ENCODE measurements at regions not wholly inside any gene's neighbourhood (a gene's known extent, or its start where the extent isn't known, plus 50 kb on each side); places are given as distances from the start of the nearest gene placed in this dataset.

- no peak overlapping the region for H3K4me3 ChIP-seq (replicated peaks; ENCODE audit: low read depth, low read length)
- TF ChIP-seq, protein P1, sequence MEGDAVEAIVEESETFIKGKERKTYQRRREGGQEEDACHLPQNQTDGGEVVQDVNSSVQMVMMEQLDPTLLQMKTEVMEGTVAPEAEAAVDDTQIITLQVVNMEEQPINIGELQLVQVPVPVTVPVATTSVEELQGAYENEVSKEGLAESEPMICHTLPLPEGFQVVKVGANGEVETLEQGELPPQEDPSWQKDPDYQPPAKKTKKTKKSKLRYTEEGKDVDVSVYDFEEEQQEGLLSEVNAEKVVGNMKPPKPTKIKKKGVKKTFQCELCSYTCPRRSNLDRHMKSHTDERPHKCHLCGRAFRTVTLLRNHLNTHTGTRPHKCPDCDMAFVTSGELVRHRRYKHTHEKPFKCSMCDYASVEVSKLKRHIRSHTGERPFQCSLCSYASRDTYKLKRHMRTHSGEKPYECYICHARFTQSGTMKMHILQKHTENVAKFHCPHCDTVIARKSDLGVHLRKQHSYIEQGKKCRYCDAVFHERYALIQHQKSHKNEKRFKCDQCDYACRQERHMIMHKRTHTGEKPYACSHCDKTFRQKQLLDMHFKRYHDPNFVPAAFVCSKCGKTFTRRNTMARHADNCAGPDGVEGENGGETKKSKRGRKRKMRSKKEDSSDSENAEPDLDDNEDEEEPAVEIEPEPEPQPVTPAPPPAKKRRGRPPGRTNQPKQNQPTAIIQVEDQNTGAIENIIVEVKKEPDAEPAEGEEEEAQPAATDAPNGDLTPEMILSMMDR (IDR thresholded peaks at IDR 0.05; ENCODE audit: low read depth, low read length, missing control alignments): no peak
- no peak for DNase-seq (ENCODE audit: extremely low read depth, low read depth)
These were observed 60.1 kb upstream of the ASXL3 start for GRCh38 chr18:33517950-33518349.

DNA sequence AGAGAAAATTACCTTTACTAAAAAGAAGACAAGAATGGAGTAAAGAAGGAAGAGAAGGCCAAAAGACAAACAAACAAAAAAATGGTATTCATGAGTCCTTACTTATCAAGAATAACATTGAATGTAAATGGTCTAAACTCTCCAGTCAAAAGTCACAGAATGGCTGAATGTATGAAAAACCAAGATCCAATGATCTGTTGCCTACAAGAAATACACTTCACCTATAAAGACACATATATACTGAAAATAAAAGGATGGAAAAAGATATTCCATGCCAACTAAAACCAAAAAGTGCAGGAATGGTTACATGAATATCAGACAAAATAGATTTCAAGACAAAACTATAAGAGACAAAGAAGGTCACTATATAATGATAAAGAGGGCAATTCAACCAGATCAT, 65.0 kb upstream of the ASXL3 start:
- TF ChIP-seq, protein P1 (IDR thresholded peaks at IDR 0.05; ENCODE audit: low read depth, low read length, missing control alignments): no peak

GRCh38 chr18:33507019-33507418, 66.5 kb upstream of the CCDC178 start:
- no peak overlapping the region for H3K4me3 ChIP-seq (replicated peaks; ENCODE audit: low read depth, low read length)
- TF ChIP-seq, protein P1 (IDR thresholded peaks at IDR 0.05; ENCODE audit: low read depth, low read length, missing control alignments): no peak
- no peak for DNase-seq (ENCODE audit: extremely low read depth, low read depth)

More for the DNA sequence above, 65.0 kb upstream of the ASXL3 start:
- no peak overlapping the region for H3K4me3 ChIP-seq (replicated peaks; ENCODE audit: low read depth, low read length)
- DNase-seq (ENCODE audit: extremely low read depth, low read depth): no peak

- no peak overlapping the region for H3K4me3 ChIP-seq (replicated peaks; ENCODE audit: low read depth, low read length)
- TF ChIP-seq, protein P1 (IDR thresholded peaks at IDR 0.05; ENCODE audit: low read depth, low read length, missing control alignments): no peak
- DNase-seq (ENCODE audit: extremely low read depth, low read depth): no peak
These were observed 65.3 kb upstream of the CCDC178 start for GRCh38 chr18:33505798-33506197.

- no peak for DNase-seq (ENCODE audit: extremely low read depth, low read depth)
These were observed 64.8 kb upstream of the CCDC178 start for GRCh38 chr18:33505297-33505696.

GRCh38 chr18:33495278-33495677, 54.8 kb upstream of the CCDC178 start:
- no peak overlapping the region for H3K4me3 ChIP-seq (replicated peaks; ENCODE audit: low read depth, low read length)
- DNase-seq (ENCODE audit: extremely low read depth, low read depth): no peak
- TF ChIP-seq, protein P1 (IDR thresholded peaks at IDR 0.05; ENCODE audit: low read depth, low read length, missing control alignments): peak; percentile 33

More at GRCh38 chr18:33505297-33505696, 64.8 kb upstream of the CCDC178 start:
- no peak overlapping the region for H3K4me3 ChIP-seq (replicated peaks; ENCODE audit: low read depth, low read length)
- TF ChIP-seq, protein P1 (IDR thresholded peaks at IDR 0.05; ENCODE audit: low read depth, low read length, missing control alignments): no peak

All from HFF-Myc (cell line).